ENCODE measurements at regions not wholly inside any gene's neighbourhood (a gene's known extent, or its start where the extent isn't known, plus 50 kb on each side); places are given as distances from the start of the nearest gene placed in this dataset.

DNA sequence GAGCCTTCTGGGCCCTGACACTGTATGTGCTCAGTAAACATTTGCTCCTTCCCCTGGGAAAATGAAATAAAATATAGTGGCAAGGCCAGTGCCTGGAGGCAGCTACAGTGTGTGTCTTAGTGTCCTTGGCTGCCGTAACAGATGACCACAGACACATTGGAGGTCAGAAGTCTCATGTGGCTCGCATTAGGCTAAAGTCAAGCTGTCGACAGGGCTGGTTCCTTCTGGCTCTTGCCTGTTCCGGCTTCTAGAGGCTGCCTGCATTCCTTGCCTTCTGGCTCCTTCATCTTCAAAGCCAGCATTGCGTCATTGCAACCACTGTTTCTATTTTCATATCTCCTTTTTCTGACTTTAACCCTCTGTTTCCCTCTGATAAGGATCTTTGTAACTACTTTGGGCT lies 83.6 kb upstream of the STX18 start:
- DNase-seq: no peak

GRCh38 chr4:4624276-4624897 lies 82.5 kb upstream of the STX18 start:
- DNase-seq: no peak

GRCh38 chr4:4619821-4620220 lies 78.0 kb upstream of the STX18 start:
- no peak for DNase-seq

- peak; percentile 64 for DNase-seq
Measured at GRCh38 chr4:4618847-4619246, 77.0 kb upstream of the STX18 start.

DNA sequence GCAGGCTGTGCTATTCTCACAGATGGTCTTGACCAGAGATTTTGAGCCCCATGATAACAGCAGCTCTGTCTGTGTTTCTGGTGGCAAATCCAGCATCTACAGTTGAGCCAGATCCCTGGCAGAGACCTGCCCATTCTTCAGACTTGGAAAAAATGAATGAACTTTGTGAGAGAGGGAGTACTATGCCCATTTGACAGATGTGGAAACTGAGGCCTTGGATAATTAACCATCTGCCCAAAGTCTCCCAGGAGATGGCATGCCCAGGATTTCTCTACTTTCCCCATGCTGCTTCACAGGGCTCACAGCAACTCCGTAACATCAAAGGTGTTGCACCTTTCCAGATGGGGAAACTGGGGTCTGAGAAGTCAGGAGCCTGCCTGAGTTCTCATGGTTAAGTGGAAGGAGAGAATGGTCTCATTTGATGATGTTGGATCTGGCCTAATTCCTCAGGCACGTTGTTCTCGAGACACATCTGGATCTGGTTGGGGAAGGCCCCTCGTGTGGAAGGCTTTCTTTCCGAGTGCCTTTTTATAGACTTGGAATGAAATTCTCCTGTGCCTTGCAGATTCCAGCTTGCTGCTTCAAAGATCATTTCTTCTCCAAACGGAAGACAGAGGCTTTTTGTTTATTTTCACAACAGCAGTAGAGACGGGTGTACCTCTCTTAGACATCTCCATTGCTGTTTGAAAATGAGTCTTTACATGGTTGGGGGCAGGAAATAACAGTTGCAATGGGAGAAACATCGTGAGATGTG lies 73.3 kb upstream of the STX18 start:
- DNase-seq: no peak

- no peak for DNase-seq
Measured at GRCh38 chr4:4613641-4614286, 71.9 kb upstream of the STX18 start.

GRCh38 chr4:4613126-4613465 lies 71.2 kb upstream of the STX18 start:
- no peak for DNase-seq

- DNase-seq: no peak
Measured at GRCh38 chr4:4610672-4611071, 68.8 kb upstream of the STX18 start.

DNA sequence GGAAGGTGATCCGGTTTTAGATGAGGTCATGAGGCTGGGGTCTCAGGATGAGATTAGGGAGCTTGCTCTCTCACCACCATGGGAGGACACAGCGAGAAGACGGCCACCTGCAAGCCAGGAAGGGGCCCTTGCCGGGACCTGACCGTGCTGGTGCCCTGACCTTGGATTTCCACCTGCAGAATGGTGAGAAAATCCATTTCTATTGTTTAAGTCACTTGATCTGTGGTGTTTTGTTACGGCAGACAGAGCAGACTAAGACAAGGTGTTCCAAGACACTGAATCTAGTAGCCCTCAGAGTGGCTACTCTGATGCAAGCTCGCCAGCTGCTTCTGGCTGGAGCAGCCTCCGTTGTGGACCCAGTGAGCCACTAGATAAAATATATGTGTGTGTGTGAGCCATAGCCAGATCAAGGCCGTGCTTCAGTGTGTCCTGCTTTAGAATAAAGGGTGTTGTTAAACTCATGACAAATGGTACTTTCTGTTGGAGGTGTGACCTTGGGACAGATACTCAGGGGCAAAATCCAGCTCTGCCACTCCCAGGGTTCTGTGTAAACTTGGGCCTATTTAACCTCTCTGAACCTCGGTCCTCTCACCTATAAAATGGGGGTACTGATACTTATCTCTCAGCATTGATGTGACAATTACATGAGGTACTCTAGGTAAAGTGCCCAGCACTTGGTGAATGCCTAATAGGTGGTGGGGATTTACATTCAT lies 67.9 kb upstream of the STX18 start:
- DNase-seq: no peak

- no peak for DNase-seq
Measured at GRCh38 chr4:4608214-4608537, 66.3 kb upstream of the STX18 start.

DNA sequence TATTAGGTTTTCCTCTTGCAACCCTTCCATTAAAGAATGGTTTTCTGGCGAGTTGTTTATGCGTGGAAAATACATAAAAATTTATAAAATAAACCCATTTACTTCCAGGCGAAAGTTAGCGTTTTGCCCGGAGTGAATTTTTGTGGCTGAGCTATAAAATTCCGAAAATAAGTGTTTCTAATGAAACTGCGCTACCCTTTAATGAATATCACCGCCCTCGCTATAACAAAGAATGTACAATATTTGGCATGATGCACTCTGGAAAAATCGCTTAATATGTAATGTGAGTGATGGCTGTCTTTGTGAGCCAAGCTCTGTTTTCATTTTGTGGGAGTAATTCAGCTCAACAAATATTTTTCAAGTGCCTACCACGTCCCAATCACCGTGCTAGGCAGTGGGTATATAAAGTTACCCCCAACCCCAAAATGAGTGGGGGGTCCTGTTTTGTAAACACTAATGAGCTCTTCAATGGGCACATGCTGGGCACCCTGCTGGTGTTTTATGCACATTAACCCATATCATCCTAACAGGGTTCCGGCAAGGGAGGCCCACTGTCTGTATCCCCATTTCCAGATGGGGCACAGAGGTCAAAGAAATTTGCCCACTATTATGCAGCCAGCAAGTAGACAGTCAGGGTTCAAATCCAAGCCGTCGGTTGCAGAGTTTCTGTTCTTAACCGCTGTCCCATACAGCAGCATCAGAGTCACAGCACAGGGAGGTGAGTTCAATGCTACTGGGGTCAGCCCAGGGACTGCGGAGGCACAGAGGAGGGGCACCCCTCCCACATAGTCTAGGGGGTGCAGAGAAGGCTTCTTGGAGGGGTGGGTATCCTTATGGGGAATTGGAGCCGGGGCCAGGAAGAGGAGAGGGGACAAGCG lies 65.7 kb upstream of the STX18 start:
- no peak for DNase-seq

DNA sequence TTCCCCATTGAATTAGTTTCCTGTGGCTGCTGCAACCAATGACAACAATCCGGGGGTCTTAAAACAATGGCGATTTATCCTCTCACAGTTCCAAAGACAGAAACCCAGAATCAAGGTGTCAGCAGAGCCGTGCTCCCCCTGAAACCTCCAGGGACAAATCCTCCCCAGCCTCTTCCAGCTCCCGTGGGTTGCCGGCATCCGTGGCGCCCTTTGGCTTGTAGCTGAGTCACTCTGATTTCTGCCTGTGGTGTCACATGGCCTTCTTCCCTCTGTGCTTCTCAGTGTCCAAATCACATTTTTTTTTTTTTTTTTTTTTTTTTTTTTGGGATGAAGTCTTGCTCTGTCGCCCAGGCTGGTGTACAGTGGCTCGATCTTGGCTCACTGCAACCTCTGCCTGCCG lies 64.5 kb upstream of the STX18 start:
- no peak for DNase-seq

DNA sequence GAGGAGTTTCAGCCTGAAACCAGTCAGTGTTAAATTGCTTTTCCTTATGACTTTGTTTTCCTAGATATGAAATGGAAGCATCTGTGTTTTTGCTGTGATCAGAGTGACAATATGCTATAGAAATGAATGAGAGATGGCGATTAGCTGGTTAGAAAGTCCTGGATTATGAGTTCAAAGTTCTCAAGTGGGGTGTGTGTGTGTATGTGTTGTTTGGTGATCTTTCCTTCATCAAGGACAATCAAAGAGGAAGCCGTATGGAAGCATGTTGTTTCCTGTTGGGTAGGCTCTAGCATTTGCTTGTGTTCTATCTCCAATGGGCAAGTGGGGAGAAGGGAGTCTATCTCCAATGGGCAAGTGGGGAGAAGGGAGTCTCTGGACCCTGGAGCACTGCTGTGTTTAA lies 64.0 kb upstream of the STX18 start:
- no peak for DNase-seq

DNA sequence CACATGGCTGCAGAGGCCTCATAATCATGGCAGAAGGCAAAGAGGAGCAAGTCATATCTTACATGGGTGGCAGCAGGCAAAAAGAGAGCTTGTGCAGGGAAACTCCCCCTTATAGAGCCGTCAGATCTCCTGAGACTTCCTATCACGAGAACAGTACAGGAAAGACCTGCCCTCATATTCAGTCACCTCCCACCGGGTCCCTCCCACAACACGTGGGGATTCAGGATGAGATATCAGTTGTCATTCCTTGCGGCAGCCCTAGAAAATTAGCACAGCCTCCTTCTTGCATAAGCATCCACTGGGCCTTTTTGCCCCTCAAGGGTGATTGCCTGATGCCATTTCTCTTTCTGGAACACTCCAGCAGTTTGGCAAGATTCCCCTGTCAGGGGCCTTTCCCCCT lies 61.7 kb upstream of the STX18 start:
- no peak for DNase-seq

DNA sequence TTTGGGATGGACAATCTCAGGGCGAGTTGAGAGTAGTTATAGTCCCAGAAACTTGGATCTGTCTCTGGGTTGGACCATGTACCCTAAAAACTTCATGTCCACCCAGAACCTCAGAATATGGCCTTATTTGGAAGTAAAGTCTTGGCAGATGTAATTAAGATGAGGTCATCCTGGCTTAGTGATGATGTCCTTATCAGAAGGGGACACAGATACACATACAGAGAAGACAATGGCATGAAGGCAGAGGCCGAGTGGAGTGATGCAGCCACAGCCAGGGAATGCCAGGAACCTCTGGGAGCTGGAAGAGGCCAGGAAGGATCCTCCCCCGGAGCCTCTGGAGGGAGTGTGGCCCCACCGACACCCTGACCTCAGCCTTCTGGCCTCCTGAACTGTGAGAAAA lies 61.2 kb upstream of the STX18 start:
- no peak for DNase-seq

GRCh38 chr4:4602468-4602867 lies 60.6 kb upstream of the STX18 start:
- DNase-seq: no peak

- no peak for DNase-seq
Measured at GRCh38 chr4:4601803-4602369, 60.0 kb upstream of the STX18 start.

DNA sequence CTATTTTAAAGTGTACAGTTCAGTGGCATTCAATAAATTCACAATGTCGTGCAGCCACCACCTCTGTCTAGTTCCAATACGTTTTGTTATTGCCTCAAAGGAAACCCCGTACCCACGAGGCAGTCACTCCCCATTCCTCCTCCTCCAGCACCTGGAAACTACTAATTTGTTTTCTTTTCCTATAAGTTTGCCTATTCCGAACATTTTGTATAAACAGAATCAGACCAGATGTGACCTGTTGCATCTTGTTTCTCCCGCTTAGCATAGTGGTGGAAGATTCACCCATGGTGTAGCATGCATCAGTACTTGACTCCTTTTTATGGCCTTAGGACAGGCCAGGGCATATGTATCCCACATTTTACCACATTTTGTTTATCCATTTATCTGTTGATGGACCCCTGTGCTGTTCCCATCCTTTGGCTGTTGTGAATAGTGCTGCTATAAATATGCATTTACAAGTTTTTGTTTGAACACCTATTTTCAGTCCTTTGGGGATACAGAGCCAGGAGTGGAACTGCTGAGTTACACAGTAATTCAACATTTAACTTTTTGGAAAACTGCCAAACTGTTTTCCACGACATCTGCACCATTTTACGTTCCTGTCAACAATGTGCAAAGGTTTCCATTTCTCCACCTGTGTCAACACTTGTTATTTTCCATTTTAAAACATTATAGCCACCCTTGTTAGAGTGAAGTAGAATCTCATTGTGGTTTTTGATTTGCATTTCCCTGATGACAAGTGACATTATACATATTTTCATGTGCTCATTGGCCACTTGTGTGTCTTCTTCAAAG lies 57.8 kb upstream of the STX18 start:
- no peak for DNase-seq

GRCh38 chr4:4598851-4599411 lies 57.1 kb upstream of the STX18 start:
- DNase-seq: no peak

- DNase-seq: no peak
Measured at GRCh38 chr4:4596720-4597119, 54.9 kb upstream of the STX18 start.

DNA sequence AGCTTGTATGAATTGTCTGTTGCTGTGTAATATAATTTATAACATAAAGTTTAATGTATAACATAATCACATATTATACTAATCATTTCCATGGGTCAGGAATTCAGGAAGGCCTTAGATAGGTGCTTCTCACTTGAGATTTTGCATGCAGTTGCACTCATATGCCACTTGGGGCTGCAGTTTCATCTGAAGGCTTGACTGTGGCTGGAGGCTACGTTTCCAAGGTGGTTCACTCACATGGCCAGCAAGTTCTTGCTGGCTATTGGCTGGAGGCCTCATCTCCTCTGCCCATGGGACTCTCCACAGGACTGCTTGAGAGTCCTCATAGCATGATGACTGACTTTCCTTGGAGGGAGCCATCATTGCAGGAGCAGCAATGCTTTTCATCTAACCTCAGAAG lies 53.4 kb upstream of the STX18 start:
- no peak for DNase-seq

All from DMS 273 treated with DMSO at 0.1 percent for 48 hours (cell line).